SK-MEL-5 (cell line): ENCODE measurements at regions not wholly inside any gene's neighbourhood (a gene's known extent, or its start where the extent isn't known, plus 50 kb on each side); places are given as distances from the start of the nearest gene placed in this dataset.

ENCODE experiments used
- DNase-seq: peaks from one replicate; pipeline ENCODE4 v3.0.0-alpha.2; 2016; ENCODE audit warnings: low read depth, low spot score
- in situ Hi-C: cut with HindIII; loops from 2 replicates; pipeline ENCODE4 v1.10.0; 2016; ENCODE audit warnings: low sequenced_read_pairs, high pct_unique_total_duplicates, low pct_unique_long_range_greater_than_20kb

- in situ Hi-C loops, result no loop called here
- DNase-seq, result no peak
These were observed 421.1 kb downstream of the CD109 start for GRCh38 chr6:74117113-74117512.

- no peak for DNase-seq
- in situ Hi-C loops, result no loop called here
These were observed 419.7 kb downstream of the CD109 start for GRCh38 chr6:74115674-74116073.

GRCh38 chr6:74114428-74114827 lies 418.4 kb downstream of the CD109 start:
- no peak for DNase-seq
- in situ Hi-C loops, result no loop called here

GRCh38 chr6:74113901-74114300 lies 417.9 kb downstream of the CD109 start:
- in situ Hi-C loops, result no loop called here
- no peak for DNase-seq

GRCh38 chr6:74103417-74103816 lies 407.4 kb downstream of the CD109 start:
- in situ Hi-C loops, result no loop called here
- no peak for DNase-seq

GRCh38 chr6:74100719-74101287 lies 404.8 kb downstream of the CD109 start:
- DNase-seq, result no peak
- in situ Hi-C loops, result no loop called here

- DNase-seq, result no peak
- in situ Hi-C loops, result no loop called here
These were observed 400.3 kb downstream of the CD109 start for GRCh38 chr6:74096329-74096728.

- DNase-seq, result no peak
- in situ Hi-C loops, result no loop called here
These were observed 397.4 kb downstream of the CD109 start for GRCh38 chr6:74093361-74093760.

- in situ Hi-C loops, result no loop called here
- no peak for DNase-seq
These were observed 395.8 kb downstream of the CD109 start for GRCh38 chr6:74091794-74092157.

- in situ Hi-C loops, result no loop called here
- DNase-seq, result peak; percentile 72
These were observed 395.3 kb downstream of the CD109 start for GRCh38 chr6:74091136-74091793.

- peak; percentile 40 for DNase-seq
- in situ Hi-C loops, result no loop called here
These were observed 391.9 kb downstream of the CD109 start for GRCh38 chr6:74087899-74088298.

GRCh38 chr6:74075896-74076295 lies 379.9 kb downstream of the CD109 start:
- no peak for DNase-seq
- in situ Hi-C loops, result no loop called here

- DNase-seq, result peak; percentile 22
- in situ Hi-C loops, result no loop called here
These were observed 379.3 kb downstream of the CD109 start for GRCh38 chr6:74075323-74075722.

- no peak for DNase-seq
- in situ Hi-C loops, result no loop called here
These were observed 378.6 kb downstream of the CD109 start for GRCh38 chr6:74074645-74075044.

- in situ Hi-C loops, result no loop called here
- DNase-seq, result no peak
These were observed 378.0 kb downstream of the CD109 start for GRCh38 chr6:74073999-74074398.

- no peak for DNase-seq
- in situ Hi-C loops, result no loop called here
These were observed 377.4 kb downstream of the CD109 start for GRCh38 chr6:74073429-74073828.

- in situ Hi-C loops, result no loop called here
- no peak for DNase-seq
These were observed 375.2 kb downstream of the CD109 start for GRCh38 chr6:74071214-74071613.

- DNase-seq, result no peak
- in situ Hi-C loops, result no loop called here
These were observed 374.7 kb downstream of the CD109 start for GRCh38 chr6:74070711-74071110.

- no peak for DNase-seq
- in situ Hi-C loops, result no loop called here
These were observed 374.1 kb downstream of the CD109 start for GRCh38 chr6:74070091-74070490.
